ENCODE measurements at regions not wholly inside any gene's neighbourhood (a gene's known extent, or its start where the extent isn't known, plus 50 kb on each side); places are given as distances from the start of the nearest gene placed in this dataset.

DNA sequence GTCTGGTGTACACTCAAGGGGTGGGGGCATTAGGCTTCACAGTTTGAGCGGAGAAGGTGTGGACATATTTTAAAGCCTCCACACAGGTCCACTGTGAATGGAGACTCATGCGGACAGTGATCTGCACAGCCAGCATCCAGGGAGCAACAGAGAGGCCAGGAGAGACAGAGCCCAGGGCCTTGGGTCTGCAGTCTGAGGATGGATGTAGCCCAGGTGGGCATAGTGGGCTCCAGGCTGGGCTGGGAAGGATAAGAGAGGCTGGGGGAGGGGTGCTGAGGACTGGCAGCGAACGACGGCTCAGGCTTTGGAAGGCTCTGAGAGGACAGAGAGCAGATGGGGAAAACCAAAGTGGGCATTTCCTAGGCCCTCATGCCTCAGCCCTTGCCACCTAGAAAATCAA lies 128.8 kb downstream of the PAPOLA start:
- H2AFZ ChIP-seq, result no peak overlapping the region
- H3K27ac ChIP-seq (ENCODE audit: low read depth), result no peak overlapping the region
- no peaks in the 10 kb centered on the region for H3K27me3 ChIP-seq (ENCODE audit: insufficient read depth)
- H3K27me3 Mint-ChIP-seq (ENCODE audit: insufficient read depth, low read depth, poor library complexity), result peaks cover 2% of the 10 kb centered on the region
- ATAC-seq (no peak), DNase-seq (ENCODE audit: low spot score) (no peak)
- no peaks in the 10 kb centered on the region for H3F3A ChIP-seq (replicated peaks; ENCODE audit: low read depth)
- TF ChIP-seq CTCF (conservative IDR thresholded peaks at IDR 0.05; ENCODE audit: low read depth in 2 of 2) (no peak), POLR2AphosphoS5 (IDR thresholded peaks at IDR 0.05; ENCODE audit: low read depth) (no peak), NANOG (IDR thresholded peaks at IDR 0.05; ENCODE audit: borderline replicate concordance) (no peak), EZH2phosphoT487 (IDR thresholded peaks at IDR 0.05; ENCODE audit: unreplicated experiment) (no peak), EZH2 (IDR thresholded peaks at IDR 0.05; ENCODE audit: low read depth, unreplicated experiment) (no peak), STAT1 (IDR thresholded peaks at IDR 0.05; ENCODE audit: unreplicated experiment) (no peak), ZNF114 (CRISPR knock-in tag; IDR thresholded peaks at IDR 0.05) (no peak), ZNF462 (CRISPR knock-in tag; IDR thresholded peaks at IDR 0.05) (no peak)
- TF ChIP-seq, protein P1, sequence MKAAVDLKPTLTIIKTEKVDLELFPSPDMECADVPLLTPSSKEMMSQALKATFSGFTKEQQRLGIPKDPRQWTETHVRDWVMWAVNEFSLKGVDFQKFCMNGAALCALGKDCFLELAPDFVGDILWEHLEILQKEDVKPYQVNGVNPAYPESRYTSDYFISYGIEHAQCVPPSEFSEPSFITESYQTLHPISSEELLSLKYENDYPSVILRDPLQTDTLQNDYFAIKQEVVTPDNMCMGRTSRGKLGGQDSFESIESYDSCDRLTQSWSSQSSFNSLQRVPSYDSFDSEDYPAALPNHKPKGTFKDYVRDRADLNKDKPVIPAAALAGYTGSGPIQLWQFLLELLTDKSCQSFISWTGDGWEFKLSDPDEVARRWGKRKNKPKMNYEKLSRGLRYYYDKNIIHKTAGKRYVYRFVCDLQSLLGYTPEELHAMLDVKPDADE (IDR thresholded peaks at IDR 0.05), result no peak
- H3K79me2 ChIP-seq (replicated peaks; ENCODE audit: insufficient read depth), result no peaks in the 10 kb centered on the region
- H3K9me2 ChIP-seq (ENCODE audit: insufficient read depth), result no peaks in the 10 kb centered on the region
- no peaks in the 10 kb centered on the region for H4K20me1 ChIP-seq (replicated peaks; ENCODE audit: insufficient read depth)
- H3K4me1 ChIP-seq (ENCODE audit: insufficient read depth), result no peaks in the 10 kb centered on the region
- H3K27ac Mint-ChIP-seq, result no peak overlapping the region
- no peak overlapping the region for H3K4me3 Mint-ChIP-seq
- no peaks in the 10 kb centered on the region for H3K9me3 Mint-ChIP-seq
- H3K4me1 Mint-ChIP-seq, result no peaks in the 10 kb centered on the region
- H3K36me3 ChIP-seq (ENCODE audit: insufficient read depth), result no peaks in the 10 kb centered on the region
- no peak overlapping the region for H3K4me2 ChIP-seq
- no peaks in the 10 kb centered on the region for H3K36me3 Mint-ChIP-seq (ENCODE audit: low read depth)
- no peak overlapping the region for H3K4me3 ChIP-seq

All from GM23338 (cell line).